RWPE1 (cell line): ENCODE measurements at regions not wholly inside any gene's neighbourhood (a gene's known extent, or its start where the extent isn't known, plus 50 kb on each side); places are given as distances from the start of the nearest gene placed in this dataset.

Source experiments
- CTCF ChIA-PET: fragments of 350-600 bp; sonication (Branson Sonifier 250); formaldehyde crosslinking; extraction: SDS; loops from one replicate; lab custom pipeline; 2021; lab: Yijun Ruan, JAX
- POLR2A ChIA-PET: fragments of 400-600 bp; formaldehyde crosslinking; extraction: SDS; loops from one replicate; lab custom pipeline; 2020; ENCODE audit warnings: antibody characterized with exemption; ENCODE audit not compliant: low non-redundant PET; lab: Yijun Ruan, JAX
- DNase-seq: peaks from one replicate; pipeline ENCODE4 v3.0.0; 2012; ENCODE audit warnings: low spot score
- H3K27ac ChIP-seq: fragments of 450-650 bp; 2 replicates; pipeline ENCODE4 v1.5.1; 2017
- CTCF ChIP-seq: fragments of 450-650 bp; conservative IDR thresholded peaks from 2 replicates; pipeline ENCODE4 v1.5.1; 2017; ENCODE audit warnings: low read depth, mild to moderate bottlenecking

GRCh38 chr4:81883530-81884450 is 412.1 kb upstream of the RASGEF1B start:
- POLR2A ChIA-PET: no interaction called here
- TF ChIP-seq CTCF: no peak
- no peak overlapping the region for H3K27ac ChIP-seq
- CTCF ChIA-PET: no interaction called here
- no peak for DNase-seq

GRCh38 chr4:81883004-81883403 is 411.3 kb upstream of the RASGEF1B start:
- DNase-seq: no peak
- CTCF ChIA-PET: no interaction called here
- POLR2A ChIA-PET: no interaction called here
- H3K27ac ChIP-seq: no peak overlapping the region
- no peak for TF ChIP-seq CTCF

- no peak for TF ChIP-seq CTCF
- ChIA-PET CTCF (interaction anchor here (0.6 kb wide), 1 partner anchor 26 kb away, joined by 3 read pairs; no protein-coding TSS in a partner anchor), POLR2A (no interaction called here)
- no peak overlapping the region for H3K27ac ChIP-seq
- no peak for DNase-seq
Observed at GRCh38 chr4:81881855-81882621, 410.3 kb upstream of the RASGEF1B start.

- DNase-seq: no peak
- POLR2A ChIA-PET: no interaction called here
- H3K27ac ChIP-seq: no peak overlapping the region
- TF ChIP-seq CTCF: no peak
- CTCF ChIA-PET: interaction anchor here (0.5 to 0.6 kb wide), 2 partner anchors 37 to 77 kb away, joined by 3 to 5 read pairs; no protein-coding TSS in a partner anchor
Observed at GRCh38 chr4:81876106-81876505, 404.4 kb upstream of the RASGEF1B start.

- DNase-seq: no peak
- no peak for TF ChIP-seq CTCF
- H3K27ac ChIP-seq: no peak overlapping the region
- POLR2A ChIA-PET: no interaction called here
- CTCF ChIA-PET: no interaction called here
Observed at GRCh38 chr4:81874661-81875515, 403.2 kb upstream of the RASGEF1B start.

- DNase-seq: no peak
- TF ChIP-seq CTCF: no peak
- no peak overlapping the region for H3K27ac ChIP-seq
- CTCF ChIA-PET: no interaction called here
- POLR2A ChIA-PET: no interaction called here
Observed at GRCh38 chr4:81870275-81870674, 398.6 kb upstream of the RASGEF1B start.
